ENCODE measurements at regions not wholly inside any gene's neighbourhood (a gene's known extent, or its start where the extent isn't known, plus 50 kb on each side); places are given as distances from the start of the nearest gene placed in this dataset.

- Histone ChIP-seq H3K4me1 (ENCODE audit: control insufficient read depth, low read length) (no peaks in the 10 kb centered on the region), H3K79me2 (ENCODE audit: control insufficient read depth, low read length) (no peaks in the 10 kb centered on the region), H3K36me3 (ENCODE audit: control insufficient read depth, low read length) (no peaks in the 10 kb centered on the region), H3K9me3 (ENCODE audit: control insufficient read depth, insufficient read depth, low read length) (no peaks in the 10 kb centered on the region), H3F3A (ENCODE audit: control insufficient read depth, insufficient read depth) (no peaks in the 10 kb centered on the region), H3K9me2 (replicated peaks; ENCODE audit: control insufficient read depth, low read length) (no peaks in the 10 kb centered on the region), H3K27me3 (ENCODE audit: control insufficient read depth, low read length) (no peaks in the 10 kb centered on the region), H3K27ac (ENCODE audit: low read depth, low read length) (no peak overlapping the region), H4K20me1 (ENCODE audit: control insufficient read depth, insufficient read depth, low read depth, low read length) (no peaks in the 10 kb centered on the region), H3K4me2 (ENCODE audit: low read length) (no peak overlapping the region), H3K4me3 (ENCODE audit: low read length) (no peak overlapping the region)
- TF ChIP-seq, protein P1, sequence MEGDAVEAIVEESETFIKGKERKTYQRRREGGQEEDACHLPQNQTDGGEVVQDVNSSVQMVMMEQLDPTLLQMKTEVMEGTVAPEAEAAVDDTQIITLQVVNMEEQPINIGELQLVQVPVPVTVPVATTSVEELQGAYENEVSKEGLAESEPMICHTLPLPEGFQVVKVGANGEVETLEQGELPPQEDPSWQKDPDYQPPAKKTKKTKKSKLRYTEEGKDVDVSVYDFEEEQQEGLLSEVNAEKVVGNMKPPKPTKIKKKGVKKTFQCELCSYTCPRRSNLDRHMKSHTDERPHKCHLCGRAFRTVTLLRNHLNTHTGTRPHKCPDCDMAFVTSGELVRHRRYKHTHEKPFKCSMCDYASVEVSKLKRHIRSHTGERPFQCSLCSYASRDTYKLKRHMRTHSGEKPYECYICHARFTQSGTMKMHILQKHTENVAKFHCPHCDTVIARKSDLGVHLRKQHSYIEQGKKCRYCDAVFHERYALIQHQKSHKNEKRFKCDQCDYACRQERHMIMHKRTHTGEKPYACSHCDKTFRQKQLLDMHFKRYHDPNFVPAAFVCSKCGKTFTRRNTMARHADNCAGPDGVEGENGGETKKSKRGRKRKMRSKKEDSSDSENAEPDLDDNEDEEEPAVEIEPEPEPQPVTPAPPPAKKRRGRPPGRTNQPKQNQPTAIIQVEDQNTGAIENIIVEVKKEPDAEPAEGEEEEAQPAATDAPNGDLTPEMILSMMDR (IDR thresholded peaks at IDR 0.05; ENCODE audit: low read depth, low read length, poor library complexity, severe bottlenecking): no peak
These were observed 986.5 kb upstream of the CHORDC1 start for GRCh38 chr11:91209306-91209705.

DNA sequence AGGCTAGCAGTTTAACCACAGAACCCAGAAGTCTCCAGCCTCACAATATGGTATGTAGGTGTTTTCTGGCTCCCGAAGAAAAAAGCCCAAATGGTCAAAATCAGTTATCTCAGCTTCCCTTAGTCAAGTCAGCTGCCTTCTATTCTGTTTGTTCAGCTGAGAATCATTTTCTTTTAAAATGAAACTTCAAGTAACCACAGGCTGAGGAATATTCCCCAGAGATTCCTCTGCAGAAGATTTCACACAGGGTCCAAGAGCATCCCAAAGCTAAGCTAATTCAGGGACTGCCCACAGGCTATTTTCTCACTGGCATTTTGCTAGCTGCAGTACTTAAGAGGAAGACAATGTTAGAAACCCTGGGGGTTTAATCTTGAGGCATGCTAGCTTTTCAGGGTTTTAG lies 977.0 kb upstream of the CHORDC1 start:
- no peaks in the 10 kb centered on the region for H3K9me2 ChIP-seq (replicated peaks; ENCODE audit: control insufficient read depth, low read length)
- no peak overlapping the region for H3K27ac ChIP-seq (ENCODE audit: low read depth, low read length)
- H3K4me2 ChIP-seq (ENCODE audit: low read length): no peak overlapping the region
- H3K9me3 ChIP-seq (ENCODE audit: control insufficient read depth, insufficient read depth, low read length): no peaks in the 10 kb centered on the region
- no peaks in the 10 kb centered on the region for H3K79me2 ChIP-seq (ENCODE audit: control insufficient read depth, low read length)
- H3K36me3 ChIP-seq (ENCODE audit: control insufficient read depth, low read length): no peaks in the 10 kb centered on the region
- H3F3A ChIP-seq (ENCODE audit: control insufficient read depth, insufficient read depth): no peaks in the 10 kb centered on the region
- H3K4me3 ChIP-seq (ENCODE audit: low read length): no peak overlapping the region
- no peaks in the 10 kb centered on the region for H3K4me1 ChIP-seq (ENCODE audit: control insufficient read depth, low read length)
- H3K27me3 ChIP-seq (ENCODE audit: control insufficient read depth, low read length): no peaks in the 10 kb centered on the region
- no peak for TF ChIP-seq EZH2phosphoT487 (IDR thresholded peaks at IDR 0.05; ENCODE audit: borderline replicate concordance, low read length)
- TF ChIP-seq, protein P1 (IDR thresholded peaks at IDR 0.05; ENCODE audit: low read depth, low read length, poor library complexity, severe bottlenecking): no peak
- H4K20me1 ChIP-seq (ENCODE audit: control insufficient read depth, insufficient read depth, low read depth, low read length): no peaks in the 10 kb centered on the region

- H3K9me2 ChIP-seq (replicated peaks; ENCODE audit: control insufficient read depth, low read length): no peaks in the 10 kb centered on the region
- H3K9me3 ChIP-seq (ENCODE audit: control insufficient read depth, insufficient read depth, low read length): no peaks in the 10 kb centered on the region
- no peaks in the 10 kb centered on the region for H4K20me1 ChIP-seq (ENCODE audit: control insufficient read depth, insufficient read depth, low read depth, low read length)
- H3K79me2 ChIP-seq (ENCODE audit: control insufficient read depth, low read length): no peaks in the 10 kb centered on the region
- no peak for TF ChIP-seq EZH2phosphoT487 (IDR thresholded peaks at IDR 0.05; ENCODE audit: borderline replicate concordance, low read length)
- TF ChIP-seq, protein P1 (IDR thresholded peaks at IDR 0.05; ENCODE audit: low read depth, low read length, poor library complexity, severe bottlenecking): no peak
- no peak overlapping the region for H3K27ac ChIP-seq (ENCODE audit: low read depth, low read length)
- no peaks in the 10 kb centered on the region for H3K36me3 ChIP-seq (ENCODE audit: control insufficient read depth, low read length)
- H3K4me1 ChIP-seq (ENCODE audit: control insufficient read depth, low read length): no peaks in the 10 kb centered on the region
- H3K4me3 ChIP-seq (ENCODE audit: low read length): no peak overlapping the region
- H3K4me2 ChIP-seq (ENCODE audit: low read length): no peak overlapping the region
- no peaks in the 10 kb centered on the region for H3F3A ChIP-seq (ENCODE audit: control insufficient read depth, insufficient read depth)
- H3K27me3 ChIP-seq (ENCODE audit: control insufficient read depth, low read length): no peaks in the 10 kb centered on the region
These were observed 971.7 kb upstream of the CHORDC1 start for GRCh38 chr11:91194546-91194945.

DNA sequence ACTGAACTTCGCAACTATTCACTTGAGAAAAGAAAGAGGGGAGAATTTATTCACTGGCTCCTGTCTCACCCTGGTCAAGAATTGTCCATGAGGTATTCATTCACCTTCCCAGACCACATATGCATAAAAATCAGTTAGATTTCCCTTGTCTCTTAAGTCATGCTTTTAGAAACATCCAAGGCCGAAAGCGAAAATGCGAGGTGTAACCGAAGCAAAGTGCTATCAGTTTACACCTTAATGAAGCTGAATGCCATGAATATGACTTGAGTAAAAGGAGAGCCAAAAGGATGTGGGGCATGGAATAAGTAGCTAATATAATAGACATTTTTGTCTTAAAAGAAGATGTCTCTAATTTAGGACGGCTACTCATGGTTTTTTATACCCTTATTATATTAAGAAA lies 965.6 kb upstream of the CHORDC1 start:
- H3K27ac ChIP-seq (ENCODE audit: low read depth, low read length): no peak overlapping the region

More for the DNA sequence above, 965.6 kb upstream of the CHORDC1 start:
- Histone ChIP-seq H3K79me2 (ENCODE audit: control insufficient read depth, low read length) (no peaks in the 10 kb centered on the region), H3K4me2 (ENCODE audit: low read length) (no peak overlapping the region), H3F3A (ENCODE audit: control insufficient read depth, insufficient read depth) (no peaks in the 10 kb centered on the region), H3K27me3 (ENCODE audit: control insufficient read depth, low read length) (no peaks in the 10 kb centered on the region), H3K9me2 (replicated peaks; ENCODE audit: control insufficient read depth, low read length) (no peaks in the 10 kb centered on the region), H3K9me3 (ENCODE audit: control insufficient read depth, insufficient read depth, low read length) (no peaks in the 10 kb centered on the region), H3K4me1 (ENCODE audit: control insufficient read depth, low read length) (no peaks in the 10 kb centered on the region), H3K36me3 (ENCODE audit: control insufficient read depth, low read length) (no peaks in the 10 kb centered on the region), H3K4me3 (ENCODE audit: low read length) (no peak overlapping the region), H4K20me1 (ENCODE audit: control insufficient read depth, insufficient read depth, low read depth, low read length) (no peaks in the 10 kb centered on the region)
- TF ChIP-seq EZH2phosphoT487 (IDR thresholded peaks at IDR 0.05; ENCODE audit: borderline replicate concordance, low read length): no peak

All from DOHH2 (cell line).